HG03025 (cell line): ENCODE measurements at regions not wholly inside any gene's neighbourhood (a gene's known extent, or its start where the extent isn't known, plus 50 kb on each side); places are given as distances from the start of the nearest gene placed in this dataset.
A peak's percentile ranks its signal among the peaks of the same experiment; 100 is the strongest.
"Not testable (repeated sequence)": the region's sequence is repeated elsewhere in the genome, so short reads cannot be mapped to it uniquely, and the experiment has no call there.

ENCODE experiments used
- ATAC-seq: cut with Tn5 transposase; IDR thresholded peaks from one replicate; pipeline ENCODE4 v1.9.1; 2021; ENCODE audit warnings: mild to moderate bottlenecking, moderate library complexity; ENCODE audit not compliant: unreplicated experiment, low FRiP score

GRCh38 chr3:8286749-8287148 lies 214.9 kb upstream of the LMCD1 start:
- ATAC-seq, result no peak

DNA sequence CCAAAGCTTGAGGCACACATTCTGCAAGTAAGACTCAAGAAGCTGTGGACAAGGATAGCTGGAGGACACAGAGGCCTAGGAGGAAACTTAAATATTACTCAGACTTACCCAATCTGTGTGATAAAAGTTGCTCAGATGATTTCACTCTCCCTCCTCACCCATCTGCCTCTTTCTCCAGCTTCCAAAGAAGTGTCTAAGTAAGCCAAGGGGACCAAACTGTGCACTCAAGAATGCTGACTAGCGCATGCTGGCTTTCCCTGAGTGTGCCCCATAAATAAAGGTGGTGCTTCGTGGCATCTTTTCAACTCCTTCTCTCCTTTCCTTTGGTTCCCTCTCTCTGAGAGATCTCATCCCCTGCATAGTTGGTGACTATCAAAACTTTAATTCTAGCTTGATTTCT lies 211.0 kb upstream of the LMCD1 start:
- no peak for ATAC-seq

- ATAC-seq, result no peak
Observed at GRCh38 chr3:8296461-8296860, 205.2 kb upstream of the LMCD1 start.

- no peak for ATAC-seq
Observed at GRCh38 chr3:8298021-8298954, 203.3 kb upstream of the LMCD1 start.

GRCh38 chr3:8301977-8302735 lies 199.5 kb upstream of the LMCD1 start:
- ATAC-seq, result peak; percentile 57

DNA sequence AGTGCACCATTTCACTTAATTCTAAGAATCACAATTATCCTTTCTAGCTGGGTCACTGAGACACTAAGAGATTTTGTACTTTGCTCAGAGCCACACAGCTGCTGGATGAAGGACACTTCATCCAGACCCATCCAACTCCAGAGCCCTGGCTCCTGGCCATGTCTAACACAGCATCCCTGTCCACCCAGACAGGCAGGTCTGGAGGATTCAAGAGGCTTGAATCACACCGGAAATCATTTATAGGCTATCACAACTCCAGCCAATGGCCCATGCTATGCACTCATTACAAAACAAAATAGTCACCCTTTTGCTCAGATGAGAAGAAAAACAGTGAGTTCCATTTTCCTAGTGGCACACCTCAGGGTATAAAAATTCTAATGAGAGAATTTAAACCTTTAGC lies 198.2 kb upstream of the LMCD1 start:
- no peak for ATAC-seq

DNA sequence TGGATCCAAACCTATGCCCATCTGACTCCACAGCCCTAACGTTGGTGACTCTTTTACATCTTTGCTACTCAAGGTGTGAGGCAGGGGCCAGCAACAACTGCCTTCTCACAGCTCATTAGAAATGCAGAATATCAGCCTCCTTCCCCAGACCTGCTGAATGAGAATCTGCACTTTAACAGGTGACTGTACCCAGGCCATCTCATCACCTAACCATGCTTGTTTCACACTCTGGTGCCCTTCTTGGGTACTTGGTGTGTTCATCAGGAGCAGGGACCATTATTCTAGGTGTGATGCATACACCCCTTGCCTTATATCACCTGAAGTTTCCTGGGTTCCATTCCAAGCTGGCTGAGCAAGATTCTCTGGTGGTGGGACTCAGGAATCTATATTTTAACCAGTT lies 196.3 kb upstream of the LMCD1 start:
- ATAC-seq, result no peak

DNA sequence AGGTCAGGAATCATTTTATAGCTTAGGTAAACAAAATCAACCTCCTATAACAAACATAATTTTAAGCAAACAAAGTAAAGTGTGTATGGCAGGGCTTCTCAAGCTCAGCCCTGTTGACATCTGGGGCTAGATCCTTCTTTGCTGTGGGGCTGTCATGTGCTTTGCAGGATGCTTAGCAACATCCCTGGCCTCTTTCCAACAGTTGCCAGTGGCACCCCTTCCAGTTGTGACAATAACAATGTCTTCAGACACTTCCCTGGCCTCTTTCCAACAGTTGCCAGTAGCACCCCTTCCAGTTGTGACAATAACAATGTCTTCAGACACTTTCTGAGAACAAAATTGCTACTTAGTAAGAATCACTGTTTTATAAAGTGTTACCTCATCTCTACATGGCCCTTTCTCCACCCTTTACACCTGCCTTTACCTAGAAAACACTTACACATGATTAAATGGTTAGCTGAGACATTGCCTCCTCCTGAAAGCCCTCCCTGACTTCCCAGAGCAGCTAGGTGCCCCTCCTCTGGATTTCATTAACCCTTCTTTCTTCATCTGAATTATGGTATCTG lies 194.0 kb upstream of the LMCD1 start:
- ATAC-seq, result no peak

DNA sequence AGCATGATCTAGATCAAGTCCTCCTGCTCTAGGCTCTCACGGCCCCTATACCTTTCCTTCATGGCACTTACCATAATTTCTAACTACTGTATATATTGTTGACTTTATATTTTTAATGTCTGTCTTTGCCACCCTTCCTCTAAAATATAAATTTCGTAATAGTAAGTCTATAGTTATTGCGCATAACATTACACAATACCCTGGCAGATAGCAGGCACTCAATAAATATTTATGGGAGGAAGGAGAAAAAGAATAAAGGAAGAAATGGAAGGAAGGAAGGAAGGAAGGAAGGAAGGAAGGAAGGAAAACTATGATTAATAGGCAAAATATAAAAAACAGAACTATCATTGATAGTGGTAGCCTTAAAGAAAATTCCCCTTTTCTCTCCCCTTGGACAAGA lies 190.3 kb upstream of the LMCD1 start:
- ATAC-seq, result no peak

DNA sequence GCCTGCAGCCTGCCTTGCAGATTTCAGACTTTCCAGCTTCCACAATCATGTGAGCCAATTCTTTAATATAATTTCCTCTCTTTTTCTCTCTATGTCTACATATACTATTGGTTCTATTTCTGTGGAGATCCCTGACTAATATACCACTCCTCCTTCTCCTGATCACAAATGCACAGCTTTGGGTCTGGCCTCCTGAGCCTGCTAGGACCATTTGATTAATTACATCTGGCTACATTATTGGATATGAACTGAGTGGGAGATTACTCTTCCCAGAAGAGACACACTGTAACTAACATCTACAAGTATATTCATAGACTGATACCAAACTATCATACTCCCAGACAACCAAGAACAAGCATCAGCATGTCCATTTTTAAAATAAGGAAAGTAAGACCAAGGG lies 188.9 kb upstream of the LMCD1 start:
- ATAC-seq, result no peak

DNA sequence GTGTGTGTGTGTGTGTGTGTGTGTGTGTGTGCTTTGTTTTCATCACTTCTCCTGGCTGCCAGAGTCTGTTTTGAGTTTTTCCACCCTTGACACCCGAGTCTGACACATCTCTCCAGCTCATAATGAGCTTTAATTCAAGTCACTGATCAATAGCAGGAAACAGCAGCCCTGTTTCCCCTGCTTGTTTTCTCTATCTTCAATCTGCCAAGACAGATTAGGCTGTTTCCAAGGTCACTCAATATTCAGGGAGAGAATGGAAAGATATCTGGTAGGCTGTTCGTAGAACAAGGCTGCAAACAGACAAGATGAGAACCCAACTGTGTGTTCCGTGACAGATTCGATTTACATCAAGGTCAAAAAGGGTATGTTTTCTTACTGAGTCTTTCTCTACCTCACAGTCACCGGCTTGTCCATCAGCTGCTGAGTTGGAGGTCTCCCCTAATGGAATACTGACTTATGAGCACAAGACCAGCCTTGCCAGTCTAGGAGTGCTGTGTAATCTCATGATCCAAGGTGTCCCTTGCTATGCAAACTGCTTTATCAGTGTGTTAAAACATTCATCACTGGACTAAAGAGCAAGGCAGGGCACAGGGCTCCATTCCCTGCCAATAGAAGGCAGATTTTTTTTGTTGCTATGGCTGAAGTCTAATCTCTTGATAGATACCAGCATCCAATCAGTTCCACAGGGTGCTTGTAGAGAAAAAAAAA lies 187.9 kb upstream of the LMCD1 start:
- ATAC-seq, result no peak

DNA sequence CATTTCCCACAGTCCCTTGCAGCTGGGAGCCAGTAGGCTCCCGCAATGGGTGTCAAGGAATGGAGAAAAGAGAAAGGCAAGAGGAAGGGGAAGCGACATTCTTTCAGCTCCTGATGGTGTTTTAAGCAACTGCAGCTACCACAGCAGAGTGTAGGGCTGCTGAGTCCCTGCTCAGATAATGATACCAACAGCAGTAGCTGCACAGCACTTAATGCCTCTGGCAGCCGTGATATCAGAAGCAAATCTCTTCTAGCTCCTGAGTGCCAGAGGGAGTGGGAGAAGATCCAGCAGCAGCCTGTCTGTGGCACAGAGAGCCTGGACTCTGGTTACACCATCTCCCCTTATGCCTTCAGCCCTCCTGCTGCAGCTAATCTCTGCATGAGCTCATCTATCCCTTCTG lies 186.1 kb upstream of the LMCD1 start:
- not testable (repeated sequence) for ATAC-seq

GRCh38 chr3:8317661-8318649 lies 183.7 kb upstream of the LMCD1 start:
- ATAC-seq, result no peak

DNA sequence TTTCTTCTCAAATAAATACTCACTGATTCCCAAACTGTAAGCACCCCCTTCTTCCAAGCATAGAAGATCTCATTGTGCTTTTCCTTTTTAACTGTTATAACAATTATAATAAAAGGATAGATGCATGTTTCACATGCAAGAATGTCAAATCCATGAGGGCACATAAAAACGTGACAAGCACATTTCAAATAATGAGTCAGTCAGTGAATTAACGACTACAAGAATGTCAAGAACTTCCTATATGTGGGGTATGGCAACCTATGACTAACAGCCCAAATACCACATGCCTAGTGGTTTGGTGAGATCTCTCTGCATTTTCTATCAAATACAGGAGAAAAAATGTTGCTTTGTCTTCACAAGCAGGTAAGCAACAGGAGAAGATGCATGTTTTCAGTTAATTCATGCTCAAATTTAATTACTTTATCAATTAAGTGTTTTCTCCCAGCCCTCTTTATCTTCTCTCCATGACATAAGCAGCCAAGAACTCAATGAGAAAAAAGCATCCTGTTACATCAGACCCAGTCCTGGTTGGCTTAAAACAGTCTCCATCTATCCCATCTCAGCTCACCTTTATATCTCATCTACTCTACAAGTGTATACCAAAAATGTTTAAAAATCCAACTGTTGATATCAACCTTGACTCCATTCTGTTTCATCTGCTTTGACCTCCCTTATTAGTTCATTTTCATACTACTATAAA lies 181.5 kb upstream of the LMCD1 start:
- ATAC-seq, result no peak

DNA sequence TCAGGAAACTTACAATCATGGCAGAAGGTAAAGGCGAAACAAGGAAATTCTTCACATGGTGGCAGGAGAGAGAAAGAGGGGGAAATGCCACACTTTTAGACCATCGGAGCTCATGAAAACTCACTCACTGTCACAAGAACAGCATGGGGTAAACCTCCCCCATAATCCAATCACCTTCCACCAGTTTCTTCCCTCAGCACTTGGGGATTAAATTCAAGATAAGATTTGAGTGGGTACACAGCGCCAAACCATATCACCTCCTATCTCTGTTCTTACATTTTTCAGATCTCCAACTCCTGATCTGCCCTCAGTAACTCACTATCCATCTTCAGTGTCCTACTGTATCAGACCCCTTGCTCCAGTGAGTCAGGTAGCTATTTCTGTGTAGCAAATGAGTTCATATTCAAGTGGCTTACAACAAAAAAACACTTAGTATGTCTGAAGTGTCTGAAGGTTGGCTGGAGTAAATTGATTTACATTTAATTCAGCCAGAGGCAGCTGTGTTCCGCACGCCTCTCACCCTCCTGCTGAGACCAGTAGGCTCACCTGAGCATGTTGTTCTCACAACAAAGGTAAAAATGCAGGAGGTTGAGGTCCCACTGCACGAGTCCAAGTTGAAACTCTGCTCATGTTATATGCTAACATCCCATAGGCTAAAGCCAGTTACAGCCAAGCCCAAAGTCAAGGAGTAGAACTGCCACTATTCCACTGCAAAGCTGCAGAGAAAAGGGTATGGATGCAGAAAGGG lies 180.7 kb upstream of the LMCD1 start:
- ATAC-seq, result no peak

GRCh38 chr3:8324747-8325146 lies 176.9 kb upstream of the LMCD1 start:
- ATAC-seq, result no peak

DNA sequence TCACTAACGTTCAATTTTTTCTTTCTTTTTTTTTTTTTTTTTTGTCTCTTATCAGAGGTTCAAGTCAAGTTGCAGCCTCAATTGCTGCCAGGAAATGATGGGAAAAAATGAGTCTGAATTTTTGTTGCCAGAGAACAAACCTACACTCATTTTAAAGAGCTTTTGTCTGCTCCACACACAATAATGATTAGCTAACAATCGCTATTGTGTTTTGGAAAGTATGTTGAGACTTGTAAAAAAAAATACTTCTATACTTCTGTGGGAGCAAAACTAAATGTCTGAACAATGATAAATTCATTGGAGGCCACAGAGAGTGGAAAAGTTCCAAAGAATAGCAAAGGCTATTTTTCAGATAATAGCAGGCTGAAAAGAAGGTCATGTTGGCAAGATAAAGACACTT lies 176.3 kb upstream of the LMCD1 start:
- ATAC-seq, result no peak

DNA sequence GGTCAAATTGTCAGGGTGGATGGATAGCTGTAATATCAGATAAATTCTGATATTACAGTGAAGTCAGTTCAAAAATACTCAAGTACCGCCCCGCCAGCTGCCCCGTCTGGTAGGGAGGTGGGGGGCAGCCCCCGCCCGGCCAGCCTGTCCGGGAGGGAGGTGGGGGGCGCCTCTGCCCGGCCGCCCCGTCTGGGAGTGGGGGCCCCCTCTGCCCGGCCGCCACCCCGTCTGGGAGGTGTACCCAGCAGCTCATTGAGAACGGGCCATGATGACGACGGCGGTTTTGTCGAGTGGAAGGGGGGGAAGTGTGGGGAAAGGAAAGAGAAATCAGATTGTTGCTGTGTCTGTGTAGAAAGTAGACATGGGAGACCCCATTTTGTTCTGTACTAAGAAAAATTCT lies 175.8 kb upstream of the LMCD1 start:
- ATAC-seq, result not testable (repeated sequence)
